Smooth muscle cell (in vitro differentiated cells): ENCODE measurements at regions not wholly inside any gene's neighbourhood (a gene's known extent, or its start where the extent isn't known, plus 50 kb on each side); places are given as distances from the start of the nearest gene placed in this dataset.
A peak's percentile ranks its signal among the peaks of the same experiment; 100 is the strongest.
"Not testable (repeated sequence)": the region's sequence is repeated elsewhere in the genome, so short reads cannot be mapped to it uniquely, and the experiment has no call there.

Experiments
- DNase-seq: peaks from one replicate; lab custom pipeline; 2025; ENCODE audit not compliant: unreplicated experiment; lab: John Stamatoyannopoulos, UW
- H2AFZ ChIP-seq: fragments of 200-600 bp; sonication (generic); 2 replicates; pipeline ENCODE4 v1.6.0; 2016; ENCODE audit warnings: antibody characterized with exemption, low read depth, mild to moderate bottlenecking
- H3F3A ChIP-seq: fragments of 200-600 bp; sonication (generic); 2 replicates; pipeline ENCODE4 v1.6.0; 2017; ENCODE audit warnings: antibody characterized with exemption, low read depth
- H3K27ac ChIP-seq: fragments of 200-600 bp; sonication (generic); 2 replicates; pipeline ENCODE4 v1.5.1; 2016; ENCODE audit warnings: low read depth, mild to moderate bottlenecking
- H3K27me3 ChIP-seq: fragments of 200-600 bp; sonication (generic); 2 replicates; pipeline ENCODE4 v1.6.1; 2016; ENCODE audit warnings: low read depth, mild to moderate bottlenecking
- H3K36me3 ChIP-seq: fragments of 200-600 bp; sonication (generic); 2 replicates; pipeline ENCODE4 v1.5.1; 2016; ENCODE audit warnings: low read depth
- H3K4me1 ChIP-seq: fragments of 200-600 bp; sonication (generic); 2 replicates; pipeline ENCODE4 v1.5.1; 2016; ENCODE audit warnings: low read depth
- H3K4me2 ChIP-seq: fragments of 200-600 bp; sonication (generic); 2 replicates; pipeline ENCODE4 v1.6.0; 2016; ENCODE audit warnings: mild to moderate bottlenecking
- H3K4me3 ChIP-seq: fragments of 200-600 bp; sonication (generic); 2 replicates; pipeline ENCODE4 v1.5.1; 2016; ENCODE audit warnings: mild to moderate bottlenecking
- H3K79me2 ChIP-seq: fragments of 200-600 bp; sonication (generic); 2 replicates; pipeline ENCODE4 v1.6.0; 2016; ENCODE audit warnings: low read depth, mild to moderate bottlenecking
- H3K9ac ChIP-seq: fragments of 200-600 bp; sonication (generic); 2 replicates; pipeline ENCODE4 v1.6.0; 2016; ENCODE audit warnings: low read depth
- H3K9me3 ChIP-seq: fragments of 200-600 bp; sonication (generic); replicated peaks from 2 replicates; pipeline ENCODE4 v1.5.1; 2016; ENCODE audit warnings: low read depth
- H4K20me1 ChIP-seq: fragments of 200-600 bp; sonication (generic); 2 replicates; pipeline ENCODE4 v1.6.0; 2016; ENCODE audit warnings: low read depth
- CTCF ChIP-seq: fragments of 200-600 bp; sonication (generic); IDR thresholded peaks from 2 replicates; pipeline ENCODE4 v1.5.1; 2017; ENCODE audit warnings: borderline replicate concordance, mild to moderate bottlenecking, antibody characterized with exemption; ENCODE audit not compliant: insufficient read depth, poor library complexity, severe bottlenecking
- WGBS: methylation state at CpG from one replicate; pipeline ENCODE4 v1.1.7; 2016; ENCODE audit warnings: low lambda C conversion rate; 5-methylcytosine and 5-hydroxymethylcytosine counted together

DNA sequence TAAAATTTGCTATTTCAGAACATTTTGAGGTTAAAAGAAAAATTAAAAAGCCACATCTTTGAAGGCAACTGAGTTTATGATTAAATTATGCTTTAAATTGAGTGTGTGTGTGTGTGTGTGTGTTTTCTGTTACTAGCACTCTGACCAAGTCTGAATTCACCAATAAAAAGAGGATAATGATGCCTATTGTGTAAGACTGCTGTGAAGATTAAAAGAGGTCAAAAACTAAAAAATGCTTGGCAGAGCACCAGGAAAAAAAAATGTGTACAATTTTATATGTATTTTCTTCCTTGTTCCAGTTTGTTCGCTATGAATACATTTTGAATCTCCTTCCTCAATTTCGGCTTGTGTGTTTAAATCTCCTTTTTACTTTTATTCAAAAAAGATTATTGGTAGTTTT is 316.6 kb upstream of the MAGI2 start:
- no peaks in the 10 kb centered on the region for H3K4me1 ChIP-seq
- no peak overlapping the region for H3K27ac ChIP-seq
- H3K4me3 ChIP-seq, result no peak overlapping the region
- H3K79me2 ChIP-seq, result no peaks in the 10 kb centered on the region
- no peaks in the 10 kb centered on the region for H3K36me3 ChIP-seq
- no peak for DNase-seq
- 90% methylated on average over 2 of the region's 2 CpGs for WGBS
- H2AFZ ChIP-seq, result peak overlapping the region; percentile 40
- H3K27me3 ChIP-seq, result no peaks in the 10 kb centered on the region
- H3F3A ChIP-seq, result no peaks in the 10 kb centered on the region
- H3K9ac ChIP-seq, result no peak overlapping the region
- no peak for TF ChIP-seq CTCF
- H3K9me3 ChIP-seq, result no peaks in the 10 kb centered on the region
- no peak overlapping the region for H3K4me2 ChIP-seq
- H4K20me1 ChIP-seq, result no peaks in the 10 kb centered on the region

DNA sequence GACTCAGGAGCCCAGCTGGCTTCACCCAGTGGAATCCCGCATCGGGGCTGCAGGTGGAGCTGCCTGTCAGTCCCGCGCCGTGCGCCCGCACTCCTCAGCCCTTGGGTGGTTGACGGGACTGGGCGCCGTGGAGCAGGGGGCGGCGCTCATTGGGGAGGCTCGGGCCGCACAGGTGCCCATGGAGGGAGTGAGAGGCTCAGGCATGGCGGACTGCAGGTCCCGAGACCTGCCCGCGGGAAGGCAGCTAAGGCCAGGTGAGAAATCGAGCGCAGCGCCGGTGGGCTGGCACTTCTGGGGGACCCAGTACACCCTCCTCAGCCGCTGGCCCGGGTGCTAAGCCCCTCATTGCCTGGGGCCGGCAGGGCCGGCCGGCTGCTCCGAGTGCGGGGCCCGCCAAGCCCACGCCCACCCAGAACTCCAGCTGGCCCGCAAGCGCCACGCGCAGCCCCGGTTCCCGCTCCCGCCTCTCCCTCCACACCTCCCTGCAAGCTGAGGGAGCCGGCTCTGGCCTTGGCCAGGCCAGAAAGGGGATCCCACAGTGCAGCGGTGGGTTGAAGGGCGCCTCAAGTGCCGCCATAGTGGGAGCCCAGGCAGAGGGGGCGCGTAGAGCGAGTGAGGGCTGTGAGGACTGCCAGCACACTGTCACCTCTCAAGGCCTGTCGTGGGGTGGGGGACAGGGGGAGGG is 314.6 kb upstream of the MAGI2 start:
- not testable (repeated sequence) for H3K9me3 ChIP-seq, H2AFZ ChIP-seq, H3K27ac ChIP-seq, H3K27me3 ChIP-seq, H3F3A ChIP-seq, DNase-seq, H3K36me3 ChIP-seq, H3K9ac ChIP-seq, H3K4me2 ChIP-seq, H3K4me1 ChIP-seq, H3K79me2 ChIP-seq, H4K20me1 ChIP-seq, H3K4me3 ChIP-seq
- WGBS, result 96% methylated on average over 46 of the region's 46 CpGs

- not testable (repeated sequence) for H3K36me3 ChIP-seq, H3F3A ChIP-seq, H2AFZ ChIP-seq, H3K79me2 ChIP-seq, H4K20me1 ChIP-seq, H3K9ac ChIP-seq, DNase-seq, H3K9me3 ChIP-seq, H3K4me2 ChIP-seq, H3K27me3 ChIP-seq, H3K4me3 ChIP-seq, H3K27ac ChIP-seq, H3K4me1 ChIP-seq
- 59% methylated on average over 14 of the region's 14 CpGs for WGBS
Measured at GRCh38 chr7:79767192-79767591, 313.7 kb upstream of the MAGI2 start.

GRCh38 chr7:79761876-79762429 is 308.5 kb upstream of the MAGI2 start:
- Histone ChIP-seq H3K36me3 (no peaks in the 10 kb centered on the region), H3K9ac (no peak overlapping the region), H3K4me2 (no peak overlapping the region), H3K4me1 (no peaks in the 10 kb centered on the region), H3K9me3 (no peaks in the 10 kb centered on the region), H3F3A (no peaks in the 10 kb centered on the region), H4K20me1 (no peaks in the 10 kb centered on the region), H3K27me3 (no peaks in the 10 kb centered on the region), H3K4me3 (no peak overlapping the region), H3K79me2 (no peaks in the 10 kb centered on the region), H3K27ac (no peak overlapping the region), H2AFZ (no peak overlapping the region)
- no peak for TF ChIP-seq CTCF
- DNase-seq, result no peak
- 76% methylated on average over 2 of the region's 2 CpGs for WGBS

GRCh38 chr7:79750941-79751340 is 297.5 kb upstream of the MAGI2 start:
- H3K27ac ChIP-seq, DNase-seq, H3K4me1 ChIP-seq, H3F3A ChIP-seq, H3K9me3 ChIP-seq, H3K79me2 ChIP-seq, H3K36me3 ChIP-seq, H3K4me3 ChIP-seq, H3K27me3 ChIP-seq, H3K4me2 ChIP-seq, H3K9ac ChIP-seq, H2AFZ ChIP-seq, H4K20me1 ChIP-seq: not testable (repeated sequence)
- WGBS, result 81% methylated on average over 8 of the region's 8 CpGs
